Esophagus squamous epithelium (tissue), 4 donors: ENCODE measurements at regions not wholly inside any gene's neighbourhood (a gene's known extent, or its start where the extent isn't known, plus 50 kb on each side); places are given as distances from the start of the nearest gene placed in this dataset.

Experiments
- POLR2A ChIP-seq, 4 donors: fragments of 450-650 bp; IDR thresholded peaks; one replicate each; pipeline ENCODE4 v1.6.1; 2017; ENCODE audit warnings: antibody characterized with exemption in 4 of 4, mild to moderate bottlenecking in 4 of 4, moderate library complexity in 3 of 4
- TF ChIP-seq, protein P1 (sequence below), 6 experiments: fragments of 450-650 bp in 4 of 6; fragments of 200-600 bp in 2 of 6; sonication (generic) in 2 of 6; IDR thresholded peaks; one replicate each; pipeline ENCODE4 v1.5.1; 2016 to 2019; ENCODE audit warnings: antibody characterized with exemption in 6 of 6, mild to moderate bottlenecking in 4 of 6, moderate library complexity in 4 of 6

DNA sequence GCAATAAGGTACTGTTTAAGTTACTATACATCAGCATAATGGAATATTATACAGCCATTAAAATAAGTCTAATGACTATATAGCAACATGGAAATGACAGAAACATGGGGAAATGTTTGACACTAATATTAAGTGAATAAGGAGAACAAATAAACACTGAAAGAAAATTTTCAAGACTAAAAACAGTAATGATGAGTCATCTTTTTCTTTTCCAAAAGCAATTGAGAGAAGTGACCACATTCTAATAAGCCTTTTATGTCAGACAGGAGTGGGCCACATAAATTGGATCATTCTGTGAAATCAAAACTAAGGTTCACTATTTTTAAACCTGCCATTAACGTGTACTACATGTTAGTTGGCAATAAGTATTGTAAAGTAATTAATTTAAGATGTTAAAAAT, 187.5 kb downstream of the AHR start:
- TF ChIP-seq, protein P1, sequence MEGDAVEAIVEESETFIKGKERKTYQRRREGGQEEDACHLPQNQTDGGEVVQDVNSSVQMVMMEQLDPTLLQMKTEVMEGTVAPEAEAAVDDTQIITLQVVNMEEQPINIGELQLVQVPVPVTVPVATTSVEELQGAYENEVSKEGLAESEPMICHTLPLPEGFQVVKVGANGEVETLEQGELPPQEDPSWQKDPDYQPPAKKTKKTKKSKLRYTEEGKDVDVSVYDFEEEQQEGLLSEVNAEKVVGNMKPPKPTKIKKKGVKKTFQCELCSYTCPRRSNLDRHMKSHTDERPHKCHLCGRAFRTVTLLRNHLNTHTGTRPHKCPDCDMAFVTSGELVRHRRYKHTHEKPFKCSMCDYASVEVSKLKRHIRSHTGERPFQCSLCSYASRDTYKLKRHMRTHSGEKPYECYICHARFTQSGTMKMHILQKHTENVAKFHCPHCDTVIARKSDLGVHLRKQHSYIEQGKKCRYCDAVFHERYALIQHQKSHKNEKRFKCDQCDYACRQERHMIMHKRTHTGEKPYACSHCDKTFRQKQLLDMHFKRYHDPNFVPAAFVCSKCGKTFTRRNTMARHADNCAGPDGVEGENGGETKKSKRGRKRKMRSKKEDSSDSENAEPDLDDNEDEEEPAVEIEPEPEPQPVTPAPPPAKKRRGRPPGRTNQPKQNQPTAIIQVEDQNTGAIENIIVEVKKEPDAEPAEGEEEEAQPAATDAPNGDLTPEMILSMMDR (IDR thresholded peaks at IDR 0.05), result no peak
- no peak for TF ChIP-seq POLR2A (IDR thresholded peaks at IDR 0.05)
